Right lobe of liver (tissue), 6 donors: ENCODE measurements at regions not wholly inside any gene's neighbourhood (a gene's known extent, or its start where the extent isn't known, plus 50 kb on each side); places are given as distances from the start of the nearest gene placed in this dataset.

Experiments
- ATAC-seq, 4 donors: fragments of 200-7000 bp; cut with Tn5 transposase; one replicate each; pipeline ENCODE4 v1.9.1; 2020; ENCODE audit warnings: mild to moderate bottlenecking in 4 of 4, moderate library complexity in 4 of 4
- DNase-seq, 3 donors: peaks; one replicate each; pipeline ENCODE4 v3.0.0-alpha.2; 2020
- H3K27ac ChIP-seq, 3 donors: fragments of 200-600 bp; one replicate each; pipeline ENCODE4 v1.8.0; 2022
- H3K27me3 ChIP-seq, 2 donors: fragments of 200-600 bp; one replicate each; pipeline ENCODE4 v1.8.0; 2022
- H3K36me3 ChIP-seq, 4 donors: fragments of 200-600 bp; sonication (generic) in 1 of 4; one replicate each; pipeline versions ENCODE4 v1.5.1 to v1.8.0; 2017 to 2022; ENCODE audit warnings: control low read depth in 1 of 4
- H3K4me1 ChIP-seq, 4 donors: fragments of 200-600 bp; sonication (generic) in 1 of 4; one replicate each; pipeline versions ENCODE4 v1.5.1 to v1.8.0; 2017 to 2022; ENCODE audit warnings: control low read depth in 1 of 4
- H3K4me3 ChIP-seq, 3 donors: fragments of 200-600 bp; one replicate each; pipeline ENCODE4 v1.8.0; 2022
- H3K9me3 ChIP-seq, 4 donors: fragments of 200-600 bp; sonication (generic) in 1 of 4; one replicate each; pipeline versions ENCODE4 v1.5.1 to v1.8.0; 2017 to 2022; ENCODE audit warnings: control low read depth in 1 of 4
- POLR2A ChIP-seq: fragments of 450-650 bp; IDR thresholded peaks from one replicate; pipeline ENCODE4 v1.6.1; 2017; ENCODE audit warnings: antibody characterized with exemption, mild to moderate bottlenecking
- WGBS: methylation state at CpG from one replicate; pipeline ENCODE4 v1.1.6; 2018; ENCODE audit warnings: low coverage, low lambda C conversion rate; ENCODE audit not compliant: insufficient coverage; ENCODE audit errors: missing lambda C conversion rate; 5-methylcytosine and 5-hydroxymethylcytosine counted together
- intact Hi-C, 2 donors: fragments of 100-400 bp; cut with DNase I; formaldehyde crosslinking; loops; one replicate each; pipeline versions ENCODE4 v1.11.2 to v1.14.1; 2022
- TF ChIP-seq, protein P1 (sequence below), 4 donors: fragments of 200-600 bp in 3 of 4; fragments of 450-650 bp in 1 of 4; IDR thresholded peaks; one replicate each; pipeline versions ENCODE4 v1.5.1 to v1.8.0; 2016 to 2022; ENCODE audit warnings: antibody characterized with exemption in 4 of 4, mild to moderate bottlenecking in 2 of 4
- donor health status: DM: no; HTN: yes; CAD: no.
- donor health status: DM: no; HTN: no; CAD: no.
- donor health status: DM: no; HTN: no; CAD: no.
- donor health status: DM: no; HTN: yes; CAD: no.
- donor health status: DM: no; HTN: yes; CAD: no.

DNA sequence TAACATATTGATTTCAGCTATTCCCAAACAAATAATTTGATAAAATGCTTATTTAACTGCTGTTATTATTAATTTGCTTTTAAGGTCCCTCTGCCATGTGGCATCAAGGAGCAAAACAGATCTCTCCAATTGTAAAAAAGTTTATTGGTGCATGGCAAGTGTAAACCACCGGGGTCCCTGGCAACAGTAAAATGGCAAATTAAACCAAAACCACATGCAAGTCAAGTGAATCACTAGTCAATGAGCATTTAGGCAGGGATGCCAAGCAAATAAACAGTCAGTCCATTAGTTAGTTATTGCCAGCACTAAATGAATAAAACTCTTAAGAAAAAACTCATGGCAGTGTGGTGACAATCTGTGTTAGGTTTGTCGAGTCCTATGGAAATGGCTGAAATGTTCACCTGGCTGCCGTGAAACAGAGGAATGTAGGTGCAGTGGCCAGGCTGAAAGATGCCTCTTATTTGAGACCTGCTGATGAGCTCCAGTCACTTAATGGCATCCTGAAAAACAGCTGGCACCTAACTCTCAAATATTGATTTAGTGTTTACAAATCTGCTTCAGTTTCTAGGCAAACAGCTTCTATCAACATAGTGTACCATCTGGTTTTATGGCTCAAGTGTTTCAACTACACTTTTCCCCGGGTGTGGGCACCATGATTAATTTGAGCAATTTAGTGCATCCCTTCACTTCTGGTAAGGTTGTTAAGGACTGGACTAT is 296.5 kb upstream of the ITGA1 start:
- H3K36me3 ChIP-seq: no peaks in the 10 kb centered on the region
- intact Hi-C loops: no loop called here
- ATAC-seq: no peak

GRCh38 chr5:52491818-52492217 is 295.9 kb upstream of the ITGA1 start:
- no peak overlapping the region for H3K27ac ChIP-seq
- H3K9me3 ChIP-seq: no peaks in the 10 kb centered on the region
- intact Hi-C loops: no loop called here
- no peaks in the 10 kb centered on the region for H3K36me3 ChIP-seq
- H3K4me1 ChIP-seq: no peaks in the 10 kb centered on the region
- H3K4me3 ChIP-seq: no peak overlapping the region
- ATAC-seq (no peak), DNase-seq (no peak)
- TF ChIP-seq POLR2A: no peak
- TF ChIP-seq, protein P1, sequence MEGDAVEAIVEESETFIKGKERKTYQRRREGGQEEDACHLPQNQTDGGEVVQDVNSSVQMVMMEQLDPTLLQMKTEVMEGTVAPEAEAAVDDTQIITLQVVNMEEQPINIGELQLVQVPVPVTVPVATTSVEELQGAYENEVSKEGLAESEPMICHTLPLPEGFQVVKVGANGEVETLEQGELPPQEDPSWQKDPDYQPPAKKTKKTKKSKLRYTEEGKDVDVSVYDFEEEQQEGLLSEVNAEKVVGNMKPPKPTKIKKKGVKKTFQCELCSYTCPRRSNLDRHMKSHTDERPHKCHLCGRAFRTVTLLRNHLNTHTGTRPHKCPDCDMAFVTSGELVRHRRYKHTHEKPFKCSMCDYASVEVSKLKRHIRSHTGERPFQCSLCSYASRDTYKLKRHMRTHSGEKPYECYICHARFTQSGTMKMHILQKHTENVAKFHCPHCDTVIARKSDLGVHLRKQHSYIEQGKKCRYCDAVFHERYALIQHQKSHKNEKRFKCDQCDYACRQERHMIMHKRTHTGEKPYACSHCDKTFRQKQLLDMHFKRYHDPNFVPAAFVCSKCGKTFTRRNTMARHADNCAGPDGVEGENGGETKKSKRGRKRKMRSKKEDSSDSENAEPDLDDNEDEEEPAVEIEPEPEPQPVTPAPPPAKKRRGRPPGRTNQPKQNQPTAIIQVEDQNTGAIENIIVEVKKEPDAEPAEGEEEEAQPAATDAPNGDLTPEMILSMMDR (IDR thresholded peaks at IDR 0.05): no peak
- H3K27me3 ChIP-seq: no peaks in the 10 kb centered on the region

More for the DNA sequence above, 296.5 kb upstream of the ITGA1 start:
- no peaks in the 10 kb centered on the region for H3K27me3 ChIP-seq
- no peaks in the 10 kb centered on the region for H3K4me1 ChIP-seq
- TF ChIP-seq POLR2A: no peak
- TF ChIP-seq, protein P1 (IDR thresholded peaks at IDR 0.05): no peak
- WGBS: 74% methylated on average over 4 of the region's 4 CpGs
- H3K27ac ChIP-seq: no peak overlapping the region
- H3K4me3 ChIP-seq: no peak overlapping the region
- DNase-seq: no peak
- H3K9me3 ChIP-seq: no peaks in the 10 kb centered on the region

DNA sequence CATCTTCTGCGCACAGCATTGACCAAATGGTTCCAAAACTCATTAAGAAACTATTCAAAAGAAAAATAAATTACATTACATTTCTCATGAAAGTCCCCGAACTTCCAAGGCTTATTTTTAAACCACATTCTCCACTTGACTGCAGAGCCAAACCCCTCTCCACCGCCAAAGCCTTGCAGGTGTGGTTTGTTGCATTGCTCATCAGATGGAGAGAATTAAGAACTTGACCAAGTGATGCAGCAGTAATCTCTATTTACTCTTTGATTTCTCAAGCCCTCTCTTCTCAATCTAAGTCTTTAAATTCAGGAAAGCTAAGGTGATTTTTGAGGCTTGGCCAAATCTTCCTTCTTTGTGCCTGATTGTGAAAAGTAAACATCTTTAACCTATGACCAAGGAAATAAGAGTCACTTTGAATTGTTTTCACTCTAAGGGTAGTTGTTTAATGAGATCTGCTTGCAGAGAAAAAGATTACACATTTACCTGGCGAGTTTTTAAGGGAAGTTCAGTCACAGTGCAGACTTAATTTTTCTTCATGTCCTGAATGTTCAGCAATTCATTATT is 290.5 kb upstream of the ITGA1 start:
- intact Hi-C loops: no loop called here
- TF ChIP-seq POLR2A: no peak
- TF ChIP-seq, protein P1 (IDR thresholded peaks at IDR 0.05): no peak
- Histone ChIP-seq H3K4me1 (no peaks in the 10 kb centered on the region), H3K27me3 (no peaks in the 10 kb centered on the region), H3K4me3 (no peak overlapping the region), H3K27ac (no peak overlapping the region), H3K36me3 (no peaks in the 10 kb centered on the region), H3K9me3 (no peaks in the 10 kb centered on the region)
- no peak for ATAC-seq
- DNase-seq: no peak
- WGBS: 69% methylated on average over 4 of the region's 4 CpGs

DNA sequence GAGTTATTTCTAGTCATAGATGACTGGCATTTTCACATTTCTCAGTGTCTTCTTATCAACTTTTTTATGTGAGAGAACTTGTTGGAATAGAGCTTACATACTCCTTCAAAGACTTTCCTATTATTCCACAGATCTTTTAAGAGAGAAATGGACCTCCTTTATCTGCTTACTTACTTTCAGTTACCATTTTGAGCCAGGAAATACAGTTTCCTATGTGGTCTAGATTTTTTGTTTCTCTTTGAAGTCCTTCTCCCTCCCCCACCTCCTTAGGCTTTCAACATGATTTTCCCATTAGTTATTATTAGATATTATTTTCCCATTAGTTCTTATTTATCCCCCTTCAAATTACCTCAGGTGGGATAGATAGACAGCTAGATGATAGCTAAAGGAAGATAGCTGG is 289.1 kb upstream of the ITGA1 start:
- intact Hi-C loops: no loop called here
- Histone ChIP-seq H3K36me3 (no peaks in the 10 kb centered on the region), H3K27ac (no peak overlapping the region), H3K4me3 (no peak overlapping the region), H3K4me1 (no peaks in the 10 kb centered on the region), H3K9me3 (no peaks in the 10 kb centered on the region), H3K27me3 (no peaks in the 10 kb centered on the region)
- TF ChIP-seq, protein P1 (IDR thresholded peaks at IDR 0.05): no peak
- TF ChIP-seq POLR2A: no peak
- ATAC-seq (no peak), DNase-seq (no peak)
